Esophagus squamous epithelium (tissue), 4 donors: ENCODE measurements at regions not wholly inside any gene's neighbourhood (a gene's known extent, or its start where the extent isn't known, plus 50 kb on each side); places are given as distances from the start of the nearest gene placed in this dataset.

Experiments
- POLR2A ChIP-seq, 4 donors: fragments of 450-650 bp; IDR thresholded peaks; one replicate each; pipeline ENCODE4 v1.6.1; 2017; ENCODE audit warnings: antibody characterized with exemption in 4 of 4, mild to moderate bottlenecking in 4 of 4, moderate library complexity in 3 of 4
- TF ChIP-seq, protein P1 (sequence below), 6 experiments: fragments of 450-650 bp in 4 of 6; fragments of 200-600 bp in 2 of 6; sonication (generic) in 2 of 6; IDR thresholded peaks; one replicate each; pipeline ENCODE4 v1.5.1; 2016 to 2019; ENCODE audit warnings: antibody characterized with exemption in 6 of 6, mild to moderate bottlenecking in 4 of 6, moderate library complexity in 4 of 6

DNA sequence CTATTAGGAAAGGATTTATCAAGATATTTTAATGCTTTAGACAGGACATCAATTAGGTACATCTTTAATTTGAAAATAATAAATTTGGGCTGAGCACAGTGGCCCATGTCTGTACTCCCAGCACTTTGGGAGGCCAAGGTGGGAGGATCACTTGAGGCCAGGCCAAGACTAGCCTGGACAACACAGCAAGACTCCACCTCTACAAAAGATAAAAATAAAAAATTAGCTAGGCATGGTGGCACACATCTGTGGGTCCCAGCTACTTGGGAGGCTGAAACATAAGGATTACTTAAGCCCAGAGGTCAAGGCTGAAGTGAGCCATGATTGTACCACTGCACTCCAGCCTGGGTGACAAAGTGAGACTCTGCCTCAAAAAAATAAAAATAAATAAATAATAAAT is 59.6 kb upstream of the IRF2 start:
- TF ChIP-seq, protein P1, sequence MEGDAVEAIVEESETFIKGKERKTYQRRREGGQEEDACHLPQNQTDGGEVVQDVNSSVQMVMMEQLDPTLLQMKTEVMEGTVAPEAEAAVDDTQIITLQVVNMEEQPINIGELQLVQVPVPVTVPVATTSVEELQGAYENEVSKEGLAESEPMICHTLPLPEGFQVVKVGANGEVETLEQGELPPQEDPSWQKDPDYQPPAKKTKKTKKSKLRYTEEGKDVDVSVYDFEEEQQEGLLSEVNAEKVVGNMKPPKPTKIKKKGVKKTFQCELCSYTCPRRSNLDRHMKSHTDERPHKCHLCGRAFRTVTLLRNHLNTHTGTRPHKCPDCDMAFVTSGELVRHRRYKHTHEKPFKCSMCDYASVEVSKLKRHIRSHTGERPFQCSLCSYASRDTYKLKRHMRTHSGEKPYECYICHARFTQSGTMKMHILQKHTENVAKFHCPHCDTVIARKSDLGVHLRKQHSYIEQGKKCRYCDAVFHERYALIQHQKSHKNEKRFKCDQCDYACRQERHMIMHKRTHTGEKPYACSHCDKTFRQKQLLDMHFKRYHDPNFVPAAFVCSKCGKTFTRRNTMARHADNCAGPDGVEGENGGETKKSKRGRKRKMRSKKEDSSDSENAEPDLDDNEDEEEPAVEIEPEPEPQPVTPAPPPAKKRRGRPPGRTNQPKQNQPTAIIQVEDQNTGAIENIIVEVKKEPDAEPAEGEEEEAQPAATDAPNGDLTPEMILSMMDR (IDR thresholded peaks at IDR 0.05): no peak
- no peak for TF ChIP-seq POLR2A (IDR thresholded peaks at IDR 0.05)
